Activated T-cell treated with anti-CD3 and anti-CD28 coated beads, Interleukin-2, amount 50 U/mL, for 24 hours (primary cell): ENCODE measurements at regions not wholly inside any gene's neighbourhood (a gene's known extent, or its start where the extent isn't known, plus 50 kb on each side); places are given as distances from the start of the nearest gene placed in this dataset.

Experiments used
- DNase-seq: peaks from one replicate; pipeline ENCODE4 v3.0.0-alpha.2; 2020
- H3K27ac Mint-ChIP-seq: 2 replicates; pipeline ENCODE4 v1.8.0; 2020; ENCODE audit warnings: mild to moderate bottlenecking, mixed read lengths
- H3K27me3 Mint-ChIP-seq: 2 replicates; pipeline ENCODE4 v1.8.0; 2020; ENCODE audit warnings: mixed read lengths
- H3K36me3 Mint-ChIP-seq: 2 replicates; pipeline ENCODE4 v1.8.0; 2020; ENCODE audit warnings: low read depth, mixed read lengths
- H3K4me1 Mint-ChIP-seq: 2 replicates; pipeline ENCODE4 v1.8.0; 2020; ENCODE audit warnings: low read depth, mixed read lengths
- H3K4me3 Mint-ChIP-seq: 2 replicates; pipeline ENCODE4 v1.8.0; 2020; ENCODE audit warnings: mild to moderate bottlenecking, moderate library complexity, mixed read lengths
- H3K9me3 Mint-ChIP-seq: 2 replicates; pipeline ENCODE4 v1.8.0; 2020; ENCODE audit warnings: mixed read lengths

DNA sequence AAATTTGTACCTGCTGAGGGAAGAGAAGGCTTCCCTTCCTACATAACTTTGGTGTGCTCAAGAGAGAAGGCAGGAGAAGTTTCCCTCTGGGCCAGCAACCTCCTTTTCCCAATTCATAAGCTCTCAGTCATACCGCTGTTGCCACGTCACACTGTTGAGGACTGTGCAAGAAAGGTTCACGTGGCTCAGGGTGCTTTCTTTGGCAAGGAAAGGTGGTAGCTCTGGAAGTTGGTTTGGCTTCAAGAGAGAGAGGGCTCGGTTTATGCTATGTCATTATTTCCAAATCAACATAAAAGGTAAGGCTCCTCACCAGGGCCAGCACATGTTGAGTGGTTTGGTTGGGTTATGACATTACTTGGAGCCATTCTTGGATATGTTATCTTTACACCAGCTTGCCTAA, 77.3 kb downstream of the TNFSF18 start:
- no peaks in the 10 kb centered on the region for H3K9me3 Mint-ChIP-seq
- H3K36me3 Mint-ChIP-seq: no peaks in the 10 kb centered on the region
- DNase-seq: no peak

DNA sequence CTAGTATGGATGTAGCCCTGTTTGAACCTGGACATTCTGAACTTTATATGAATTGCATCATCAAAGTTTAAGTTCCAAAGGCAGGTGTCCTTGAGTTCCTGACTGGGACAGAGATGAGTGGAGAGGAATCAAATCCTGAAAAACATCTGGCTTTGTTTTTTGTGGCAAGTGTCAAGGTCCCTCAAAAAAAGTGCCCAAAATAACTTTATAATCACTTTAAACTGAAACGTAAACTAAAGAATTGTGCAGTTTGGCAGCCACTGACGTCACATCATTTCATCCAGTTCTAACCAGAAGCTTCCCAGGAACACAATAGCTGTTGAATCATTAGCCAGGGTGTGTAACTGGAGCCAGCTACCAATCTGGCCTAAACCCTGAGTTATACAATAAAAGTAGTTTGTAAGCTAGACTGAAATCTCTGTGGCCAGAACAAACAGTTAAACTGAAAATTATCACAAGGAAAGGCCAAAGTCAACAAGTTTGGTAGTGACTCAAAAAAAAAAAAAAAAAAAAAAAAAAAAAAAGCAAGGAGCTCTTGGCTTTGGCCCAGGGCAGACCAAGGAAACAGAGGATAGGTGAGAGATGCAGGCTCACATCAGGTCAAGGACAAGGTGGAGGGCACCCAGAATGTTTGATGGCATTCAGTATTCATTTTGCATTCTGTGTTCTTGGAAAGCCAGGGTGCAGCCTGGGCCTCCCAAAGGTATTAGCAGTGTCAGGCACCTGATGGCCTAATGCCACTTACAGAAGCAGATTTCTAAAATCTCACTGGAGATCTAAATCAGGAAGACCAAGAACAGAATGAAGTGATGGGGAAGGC, 74.3 kb downstream of the TNFSF18 start:
- no peaks in the 10 kb centered on the region for H3K36me3 Mint-ChIP-seq
- H3K27me3 Mint-ChIP-seq: no peaks in the 10 kb centered on the region
- no peak overlapping the region for H3K4me3 Mint-ChIP-seq
- H3K27ac Mint-ChIP-seq: no peak overlapping the region
- H3K9me3 Mint-ChIP-seq: no peaks in the 10 kb centered on the region
- no peaks in the 10 kb centered on the region for H3K4me1 Mint-ChIP-seq
- DNase-seq: no peak

More for the DNA sequence above, 77.3 kb downstream of the TNFSF18 start:
- Mint-ChIP-seq H3K4me3 (no peak overlapping the region), H3K4me1 (peaks cover 7% of the 10 kb centered on the region), H3K27me3 (no peaks in the 10 kb centered on the region), H3K27ac (no peak overlapping the region)

- no peak overlapping the region for H3K27ac Mint-ChIP-seq
- H3K36me3 Mint-ChIP-seq: no peaks in the 10 kb centered on the region
- H3K4me3 Mint-ChIP-seq: no peak overlapping the region
- no peaks in the 10 kb centered on the region for H3K27me3 Mint-ChIP-seq
- no peak for DNase-seq
- H3K4me1 Mint-ChIP-seq: no peaks in the 10 kb centered on the region
- H3K9me3 Mint-ChIP-seq: no peaks in the 10 kb centered on the region
Observed at GRCh38 chr1:172977296-172978017, 73.3 kb downstream of the TNFSF18 start.

DNA sequence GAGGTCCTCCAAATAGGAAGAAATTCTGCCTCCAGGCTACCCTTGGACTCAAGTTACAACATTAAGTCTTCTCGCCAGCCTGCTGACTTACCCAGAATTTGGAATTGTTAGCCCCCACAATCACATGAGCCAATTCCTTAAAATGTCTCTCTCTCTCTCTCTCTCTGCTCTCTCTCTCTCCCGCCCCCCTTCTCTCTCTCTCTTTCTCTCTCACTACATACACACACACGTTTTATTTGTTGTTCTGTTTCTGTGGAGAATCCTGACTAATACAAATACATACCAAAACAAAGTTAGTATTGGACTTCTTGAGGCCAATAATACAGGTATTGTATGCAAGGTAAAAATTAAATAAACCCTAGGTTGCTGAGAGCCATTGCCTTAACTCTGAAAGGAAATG, 72.1 kb downstream of the TNFSF18 start:
- Mint-ChIP-seq H3K27me3 (no peaks in the 10 kb centered on the region), H3K36me3 (no peaks in the 10 kb centered on the region), H3K9me3 (no peaks in the 10 kb centered on the region), H3K4me1 (no peaks in the 10 kb centered on the region), H3K27ac (no peak overlapping the region), H3K4me3 (no peak overlapping the region)
- DNase-seq: no peak

DNA sequence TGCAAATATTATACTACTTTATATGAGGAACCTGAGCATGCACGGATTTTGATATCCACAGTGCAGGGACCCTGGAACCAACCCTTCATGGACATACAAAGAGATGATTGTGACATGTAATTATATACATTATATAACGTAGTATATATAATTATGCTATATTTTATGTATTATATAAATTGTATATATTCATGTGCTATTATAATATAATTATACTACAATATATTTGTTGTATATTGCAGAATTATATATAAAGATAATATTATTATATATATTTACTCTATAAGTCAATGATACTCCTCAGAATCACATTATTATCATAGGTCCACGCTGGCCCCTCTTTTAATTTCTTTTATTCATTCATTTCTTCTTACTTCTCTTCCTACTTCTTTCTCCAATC, 70.9 kb downstream of the TNFSF18 start:
- Mint-ChIP-seq H3K9me3 (no peaks in the 10 kb centered on the region), H3K4me3 (no peak overlapping the region), H3K27ac (no peak overlapping the region), H3K36me3 (no peaks in the 10 kb centered on the region), H3K4me1 (no peaks in the 10 kb centered on the region), H3K27me3 (no peaks in the 10 kb centered on the region)
- no peak for DNase-seq

DNA sequence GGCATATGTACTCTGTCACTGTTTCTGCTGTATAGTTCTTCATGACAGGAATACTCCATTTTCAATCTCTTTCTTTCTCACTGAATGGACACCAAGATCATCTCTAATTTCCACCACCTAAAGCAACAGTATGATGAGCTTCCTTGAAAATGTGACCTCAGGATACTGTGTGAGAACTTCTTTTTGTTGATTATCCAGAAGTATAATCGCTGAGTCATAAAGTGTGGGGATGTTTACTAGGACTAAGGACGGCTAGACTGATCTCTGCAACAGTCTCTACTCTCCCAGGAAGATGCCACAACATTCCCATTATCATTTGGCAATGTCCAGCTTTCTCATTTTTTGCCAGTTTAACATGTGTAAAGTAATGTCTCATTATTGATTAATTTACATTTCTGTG, 70.3 kb downstream of the TNFSF18 start:
- no peak for DNase-seq
- Mint-ChIP-seq H3K36me3 (no peaks in the 10 kb centered on the region), H3K27ac (no peak overlapping the region), H3K4me3 (no peak overlapping the region), H3K27me3 (no peaks in the 10 kb centered on the region), H3K4me1 (no peaks in the 10 kb centered on the region), H3K9me3 (no peaks in the 10 kb centered on the region)

- Mint-ChIP-seq H3K36me3 (no peaks in the 10 kb centered on the region), H3K27me3 (no peaks in the 10 kb centered on the region), H3K27ac (no peak overlapping the region), H3K4me1 (no peaks in the 10 kb centered on the region), H3K9me3 (no peaks in the 10 kb centered on the region), H3K4me3 (no peak overlapping the region)
- no peak for DNase-seq
Observed at GRCh38 chr1:172980971-172981370, 69.8 kb downstream of the TNFSF18 start.
